ENCODE measurements at regions not wholly inside any gene's neighbourhood (a gene's known extent, or its start where the extent isn't known, plus 50 kb on each side); places are given as distances from the start of the nearest gene placed in this dataset.

DNA sequence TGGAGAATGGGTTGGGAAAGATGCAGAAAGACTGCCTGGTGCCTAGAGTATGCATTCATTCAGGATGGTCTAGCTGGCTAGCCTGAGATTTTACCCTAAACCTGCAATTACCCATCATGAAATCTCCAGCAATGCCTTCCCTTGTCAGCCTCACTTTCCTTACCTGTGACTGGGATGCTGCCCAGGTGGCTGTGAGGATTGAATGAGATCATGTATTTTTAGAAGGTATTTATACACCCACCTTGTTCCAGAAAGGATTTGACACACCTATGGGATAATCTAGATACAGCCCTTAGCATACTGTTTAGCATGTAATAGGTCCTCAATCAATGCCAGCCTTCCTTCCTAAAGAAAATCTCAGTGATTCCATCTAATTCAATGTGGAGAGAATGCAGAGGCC lies 561.4 kb downstream of the CDK5RAP2 start:
- Histone ChIP-seq H3K4me3 (ENCODE audit: low read length) (no peak overlapping the region), H3K36me3 (ENCODE audit: control insufficient read depth, insufficient read depth, low read length) (no peaks in the 10 kb centered on the region), H3K9me3 (ENCODE audit: control insufficient read depth, insufficient read depth, low read length) (no peaks in the 10 kb centered on the region), H3K4me1 (ENCODE audit: control insufficient read depth, insufficient read depth, low read length) (no peaks in the 10 kb centered on the region), H3K27ac (ENCODE audit: low read length) (no peak overlapping the region), H3K27me3 (ENCODE audit: control insufficient read depth, insufficient read depth, low read length) (no peaks in the 10 kb centered on the region)
- intact Hi-C loops (cut with micrococcal nuclease): no loop called here
- Mint-ChIP-seq H3K36me3 (no peaks in the 10 kb centered on the region), H3K27me3 (ENCODE audit: low read depth in 2 of 2) (peaks cover 6% of the 10 kb centered on the region in 2 donors), H3K9me3 (peaks cover 0 to 4% of the 10 kb centered on the region in 2 donors), H3K4me1 (no peaks in the 10 kb centered on the region), H3K27ac (no peak overlapping the region), H3K4me3 (no peak overlapping the region)
- ATAC-seq: no peak
- DNase-seq: no peak
- no peak for TF ChIP-seq CTCF (IDR thresholded peaks at IDR 0.05)

DNA sequence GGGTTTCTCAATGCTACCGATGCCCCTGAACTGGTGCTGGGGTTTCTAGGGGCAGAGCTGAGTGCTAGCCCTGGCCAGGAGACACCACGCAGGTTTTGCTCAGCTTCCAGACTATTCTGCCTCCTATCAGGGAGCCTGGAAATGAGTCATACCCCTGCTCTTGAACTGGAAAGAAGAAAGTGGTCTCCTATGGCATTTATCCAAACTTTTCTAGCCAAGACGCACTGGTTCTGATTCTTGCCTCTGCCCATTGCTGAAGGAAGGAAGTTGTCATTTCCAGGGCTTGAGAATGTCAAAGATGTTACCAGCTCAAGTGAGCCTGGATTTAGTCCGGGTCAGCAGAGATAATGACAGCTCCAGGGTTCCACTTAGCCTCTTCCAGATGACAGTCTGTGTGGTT lies 561.9 kb downstream of the CDK5RAP2 start:
- H3K4me3 Mint-ChIP-seq: no peak overlapping the region
- H3K27me3 Mint-ChIP-seq (ENCODE audit: low read depth in 2 of 2): peaks cover 1 to 6% of the 10 kb centered on the region in 2 donors
- Histone ChIP-seq H3K27me3 (ENCODE audit: control insufficient read depth, insufficient read depth, low read length) (no peaks in the 10 kb centered on the region), H3K27ac (ENCODE audit: low read length) (no peak overlapping the region), H3K4me1 (ENCODE audit: control insufficient read depth, insufficient read depth, low read length) (no peaks in the 10 kb centered on the region), H3K4me3 (ENCODE audit: low read length) (no peak overlapping the region), H3K9me3 (ENCODE audit: control insufficient read depth, insufficient read depth, low read length) (no peaks in the 10 kb centered on the region), H3K36me3 (ENCODE audit: control insufficient read depth, insufficient read depth, low read length) (no peaks in the 10 kb centered on the region)
- ATAC-seq (no peak), DNase-seq (no peak)
- H3K27ac Mint-ChIP-seq: no peak overlapping the region
- no peaks in the 10 kb centered on the region for H3K4me1 Mint-ChIP-seq
- peaks cover 0 to 3% of the 10 kb centered on the region in 2 donors for H3K9me3 Mint-ChIP-seq
- H3K36me3 Mint-ChIP-seq: no peaks in the 10 kb centered on the region
- 67% methylated on average over 4 of the region's 4 CpGs for WGBS (ENCODE audit: insufficient coverage)
- intact Hi-C loops (cut with micrococcal nuclease): no loop called here
- no peak for TF ChIP-seq CTCF (IDR thresholded peaks at IDR 0.05)

DNA sequence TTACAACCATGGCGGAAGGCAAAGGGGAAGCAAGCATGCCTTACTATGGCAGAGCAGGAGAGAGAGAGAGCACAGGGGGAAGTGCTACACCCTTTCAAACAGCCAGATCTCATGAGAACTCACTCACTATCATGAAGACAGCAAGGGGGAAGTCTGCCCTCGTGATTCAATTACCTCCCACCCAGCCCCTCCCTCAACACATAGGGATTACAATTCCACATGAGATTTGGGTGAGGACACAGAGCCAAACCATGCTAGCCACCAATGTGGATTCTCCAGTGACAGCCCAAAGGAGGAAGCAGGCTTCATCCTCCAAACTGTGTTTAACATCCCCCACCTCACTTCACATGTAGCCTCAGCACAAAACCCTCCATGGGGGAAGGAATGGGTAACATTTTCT lies 563.7 kb downstream of the CDK5RAP2 start:
- Histone ChIP-seq H3K27ac (ENCODE audit: low read length) (no peak overlapping the region), H3K4me1 (ENCODE audit: control insufficient read depth, insufficient read depth, low read length) (no peaks in the 10 kb centered on the region), H3K27me3 (ENCODE audit: control insufficient read depth, insufficient read depth, low read length) (no peaks in the 10 kb centered on the region), H3K4me3 (ENCODE audit: low read length) (no peak overlapping the region), H3K9me3 (ENCODE audit: control insufficient read depth, insufficient read depth, low read length) (no peaks in the 10 kb centered on the region), H3K36me3 (ENCODE audit: control insufficient read depth, insufficient read depth, low read length) (no peaks in the 10 kb centered on the region)
- H3K27ac Mint-ChIP-seq: no peak overlapping the region
- H3K9me3 Mint-ChIP-seq: peaks cover 0 to 2% of the 10 kb centered on the region in 2 donors
- ATAC-seq (no peak), DNase-seq (no peak)
- no peak overlapping the region for H3K4me3 Mint-ChIP-seq
- no peaks in the 10 kb centered on the region for H3K36me3 Mint-ChIP-seq
- 19% methylated on average over 2 of the region's 2 CpGs for WGBS (ENCODE audit: insufficient coverage)
- no peak for TF ChIP-seq CTCF (IDR thresholded peaks at IDR 0.05)
- no peaks in the 10 kb centered on the region for H3K4me1 Mint-ChIP-seq
- intact Hi-C loops (cut with micrococcal nuclease): no loop called here
- peaks cover 6 to 11% of the 10 kb centered on the region in 2 donors for H3K27me3 Mint-ChIP-seq (ENCODE audit: low read depth in 2 of 2)

- no peaks in the 10 kb centered on the region for H3K9me3 Mint-ChIP-seq
Observed at GRCh38 chr9:120014796-120015195, 565.2 kb downstream of the CDK5RAP2 start.

More at GRCh38 chr9:120014796-120015195, 565.2 kb downstream of the CDK5RAP2 start:
- H3K36me3 Mint-ChIP-seq: no peaks in the 10 kb centered on the region
- H3K4me3 Mint-ChIP-seq: no peak overlapping the region
- no peaks in the 10 kb centered on the region for H3K27me3 ChIP-seq (ENCODE audit: control insufficient read depth, insufficient read depth, low read length)
- no peak for DNase-seq
- no peak for TF ChIP-seq CTCF (IDR thresholded peaks at IDR 0.05)
- no peaks in the 10 kb centered on the region for H3K4me1 ChIP-seq (ENCODE audit: control insufficient read depth, insufficient read depth, low read length)
- no peak for ATAC-seq
- 80% methylated on average over 7 of the region's 7 CpGs for WGBS (ENCODE audit: insufficient coverage)
- H3K27ac Mint-ChIP-seq: no peak overlapping the region
- H3K4me3 ChIP-seq (ENCODE audit: low read length): no peak overlapping the region
- intact Hi-C loops (cut with micrococcal nuclease): no loop called here
- no peak overlapping the region for H3K27ac ChIP-seq (ENCODE audit: low read length)
- no peaks in the 10 kb centered on the region for H3K4me1 Mint-ChIP-seq
- H3K36me3 ChIP-seq (ENCODE audit: control insufficient read depth, insufficient read depth, low read length): no peaks in the 10 kb centered on the region
- H3K27me3 Mint-ChIP-seq (ENCODE audit: low read depth in 2 of 2): peaks cover 3 to 12% of the 10 kb centered on the region in 2 donors
- H3K9me3 ChIP-seq (ENCODE audit: control insufficient read depth, insufficient read depth, low read length): no peaks in the 10 kb centered on the region
